ENCODE measurements at regions not wholly inside any gene's neighbourhood (a gene's known extent, or its start where the extent isn't known, plus 50 kb on each side); places are given as distances from the start of the nearest gene placed in this dataset.

DNA sequence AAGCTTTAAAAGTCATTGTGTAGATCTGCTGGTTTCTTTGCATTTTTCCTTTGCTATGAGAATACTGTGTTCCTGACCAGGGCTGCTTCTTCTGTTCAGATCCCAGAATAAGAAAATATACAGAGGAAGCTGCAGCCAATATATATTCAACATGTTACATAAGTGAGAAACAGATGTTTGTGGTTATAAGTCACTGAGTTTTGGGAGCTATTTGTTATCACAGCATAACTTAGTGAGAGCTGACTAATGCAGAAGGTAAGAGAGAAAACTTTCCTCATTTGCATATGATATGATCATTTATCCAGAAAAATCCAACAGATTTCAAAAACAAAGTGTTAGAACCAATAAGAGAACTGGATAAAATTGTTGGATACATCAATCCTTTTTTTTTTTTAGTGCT, 136.3 kb upstream of the NR3C1 start:
- Histone ChIP-seq H2AFZ (ENCODE audit: low read length) (no peak overlapping the region), H3K9me3 (ENCODE audit: insufficient read depth, low read depth, low read length) (peaks cover 9% of the 10 kb centered on the region; the same call in 1 of the 2 replicates), H3K27me3 (ENCODE audit: insufficient read depth, low read length, poor library complexity, severe bottlenecking) (no peaks in the 10 kb centered on the region), H3K36me3 (ENCODE audit: insufficient read depth, low read length) (no peaks in the 10 kb centered on the region), H3K79me2 (ENCODE audit: insufficient read depth, low read length) (no peaks in the 10 kb centered on the region), H4K20me1 (ENCODE audit: insufficient read depth, low read length, poor library complexity, severe bottlenecking) (no peaks in the 10 kb centered on the region), H3K4me3 (ENCODE audit: low read length, poor library complexity, severe bottlenecking) (no peak overlapping the region), H3F3A (ENCODE audit: low read depth) (no peaks in the 10 kb centered on the region), H3K9me2 (replicated peaks; ENCODE audit: low read depth, low read length) (no peaks in the 10 kb centered on the region), H3K9ac (ENCODE audit: low read depth, low read length, poor library complexity, severe bottlenecking) (no peak overlapping the region), H3K4me2 (ENCODE audit: low read depth, low read length, poor library complexity, severe bottlenecking) (no peak overlapping the region), H3K4me1 (ENCODE audit: insufficient read depth, low read length, poor library complexity, severe bottlenecking) (peaks cover 7% of the 10 kb centered on the region)
- TF ChIP-seq CTCF (conservative IDR thresholded peaks at IDR 0.05; ENCODE audit: low read length) = no peak
- no peak for TF ChIP-seq EZH2phosphoT487 (IDR thresholded peaks at IDR 0.05; ENCODE audit: borderline replicate concordance)

DNA sequence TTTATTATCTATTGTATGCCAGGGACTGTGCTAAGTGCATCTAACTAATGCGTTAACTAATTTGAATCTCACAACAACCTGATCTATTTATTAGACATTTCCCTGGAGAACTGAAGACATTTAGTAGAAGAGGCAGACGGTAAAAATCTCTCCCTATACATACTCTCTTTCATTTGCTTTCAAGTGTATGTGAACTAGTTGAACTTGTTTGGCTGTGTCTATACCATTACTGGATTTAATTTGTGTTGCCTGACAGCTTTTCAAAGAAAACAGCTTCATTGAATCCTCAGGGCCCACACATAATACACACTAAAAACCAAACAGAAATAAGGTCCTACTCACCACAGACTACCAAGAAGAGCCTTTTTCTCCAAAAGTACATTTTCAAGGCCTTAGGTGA, 133.6 kb upstream of the NR3C1 start:
- H3K9me2 ChIP-seq (replicated peaks; ENCODE audit: low read depth, low read length) = no peaks in the 10 kb centered on the region
- no peak overlapping the region for H3K4me2 ChIP-seq (ENCODE audit: low read depth, low read length, poor library complexity, severe bottlenecking)
- no peak overlapping the region for H2AFZ ChIP-seq (ENCODE audit: low read length)

DNA sequence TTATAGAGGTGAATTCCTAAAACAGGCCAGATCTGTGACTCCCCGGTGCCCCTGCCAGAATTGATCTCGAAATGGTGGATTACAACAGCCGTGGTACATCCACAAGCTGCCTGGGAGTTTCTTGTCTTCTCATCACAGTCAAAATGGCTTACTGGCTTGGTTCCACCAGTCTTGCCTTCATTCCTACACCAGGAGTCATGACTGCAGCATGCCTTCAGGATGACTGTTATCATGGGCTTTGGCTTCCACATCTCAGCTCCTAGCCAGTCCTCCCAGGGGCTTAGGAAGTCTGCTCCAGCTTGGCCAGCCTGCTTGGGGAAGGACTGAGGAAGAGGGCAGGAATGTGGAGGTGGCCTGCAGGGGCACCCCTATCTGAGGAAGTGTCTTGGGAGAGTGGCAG, 132.9 kb upstream of the NR3C1 start:
- no peaks in the 10 kb centered on the region for H3K79me2 ChIP-seq (ENCODE audit: insufficient read depth, low read length)
- TF ChIP-seq CTCF (conservative IDR thresholded peaks at IDR 0.05; ENCODE audit: low read length) (no peak), EZH2phosphoT487 (IDR thresholded peaks at IDR 0.05; ENCODE audit: borderline replicate concordance) (no peak)

More for the DNA sequence above, 133.6 kb upstream of the NR3C1 start:
- Histone ChIP-seq H3K79me2 (ENCODE audit: insufficient read depth, low read length) (no peaks in the 10 kb centered on the region), H3K36me3 (ENCODE audit: insufficient read depth, low read length) (no peaks in the 10 kb centered on the region), H3K4me1 (ENCODE audit: insufficient read depth, low read length, poor library complexity, severe bottlenecking) (peaks cover 4% of the 10 kb centered on the region), H3K9me3 (ENCODE audit: insufficient read depth, low read depth, low read length) (peaks cover 9% of the 10 kb centered on the region; the same call in 1 of the 2 replicates), H3K9ac (ENCODE audit: low read depth, low read length, poor library complexity, severe bottlenecking) (no peak overlapping the region), H4K20me1 (ENCODE audit: insufficient read depth, low read length, poor library complexity, severe bottlenecking) (no peaks in the 10 kb centered on the region), H3K27me3 (ENCODE audit: insufficient read depth, low read length, poor library complexity, severe bottlenecking) (no peaks in the 10 kb centered on the region), H3F3A (ENCODE audit: low read depth) (no peaks in the 10 kb centered on the region), H3K4me3 (ENCODE audit: low read length, poor library complexity, severe bottlenecking) (no peak overlapping the region)
- no peak for TF ChIP-seq EZH2phosphoT487 (IDR thresholded peaks at IDR 0.05; ENCODE audit: borderline replicate concordance)
- TF ChIP-seq CTCF (conservative IDR thresholded peaks at IDR 0.05; ENCODE audit: low read length) = no peak

More for the DNA sequence above, 132.9 kb upstream of the NR3C1 start:
- Histone ChIP-seq H3K9me3 (ENCODE audit: insufficient read depth, low read depth, low read length) (peaks cover 9% of the 10 kb centered on the region; the same call in 1 of the 2 replicates), H2AFZ (ENCODE audit: low read length) (no peak overlapping the region), H3K4me2 (ENCODE audit: low read depth, low read length, poor library complexity, severe bottlenecking) (no peak overlapping the region), H3K36me3 (ENCODE audit: insufficient read depth, low read length) (no peaks in the 10 kb centered on the region), H3K9ac (ENCODE audit: low read depth, low read length, poor library complexity, severe bottlenecking) (no peak overlapping the region), H3K9me2 (replicated peaks; ENCODE audit: low read depth, low read length) (no peaks in the 10 kb centered on the region), H3K4me3 (ENCODE audit: low read length, poor library complexity, severe bottlenecking) (no peak overlapping the region), H3K4me1 (ENCODE audit: insufficient read depth, low read length, poor library complexity, severe bottlenecking) (no peaks in the 10 kb centered on the region), H3F3A (ENCODE audit: low read depth) (no peaks in the 10 kb centered on the region), H3K27me3 (ENCODE audit: insufficient read depth, low read length, poor library complexity, severe bottlenecking) (no peaks in the 10 kb centered on the region), H4K20me1 (ENCODE audit: insufficient read depth, low read length, poor library complexity, severe bottlenecking) (no peaks in the 10 kb centered on the region)
